IMR-90 (cell line): ENCODE measurements at regions not wholly inside any gene's neighbourhood (a gene's known extent, or its start where the extent isn't known, plus 50 kb on each side); places are given as distances from the start of the nearest gene placed in this dataset.

Source experiments
- BHLHE40 ChIP-seq: fragments of 150-350 bp; IDR thresholded peaks from 2 replicates; pipeline ENCODE4 v1.6.1; 2016; ENCODE audit warnings: mild to moderate bottlenecking, low read depth, low read length
- CEBPB ChIP-seq: IDR thresholded peaks from 2 replicates; pipeline ENCODE4 v1.6.1; 2012; ENCODE audit warnings: low read depth, low read length, improper control_type of control experiment
- CHD1 ChIP-seq: IDR thresholded peaks from 2 replicates; pipeline ENCODE4 v1.6.1; 2012; ENCODE audit warnings: low read depth, low read length, improper control_type of control experiment
- FOS ChIP-seq: fragments of 150-350 bp; IDR thresholded peaks from 2 replicates; pipeline ENCODE4 v1.6.1; 2016; ENCODE audit warnings: low read depth, low read length
- MAFK ChIP-seq: IDR thresholded peaks from 2 replicates; pipeline ENCODE4 v1.6.1; 2012; ENCODE audit warnings: low read depth, low read length, improper control_type of control experiment
- MAZ ChIP-seq: IDR thresholded peaks from 2 replicates; pipeline ENCODE4 v1.6.1; 2012; ENCODE audit warnings: low read depth, mild to moderate bottlenecking, low read length, improper control_type of control experiment, moderate library complexity, borderline replicate concordance
- NFE2L2 ChIP-seq: fragments of 150-350 bp; IDR thresholded peaks from 2 replicates; pipeline ENCODE4 v1.6.1; 2016; ENCODE audit warnings: low read depth, mild to moderate bottlenecking, low read length
- POLR2A ChIP-seq: IDR thresholded peaks from 2 replicates; pipeline ENCODE4 v1.6.1; 2012; ENCODE audit warnings: mild to moderate bottlenecking, low read depth, low read length
- RAD21 ChIP-seq: IDR thresholded peaks from 2 replicates; pipeline ENCODE4 v1.6.1; 2012; ENCODE audit warnings: low read length, improper control_type of control experiment
- RCOR1 ChIP-seq: IDR thresholded peaks from 2 replicates; pipeline ENCODE4 v1.6.1; 2012; ENCODE audit warnings: mild to moderate bottlenecking, low read length, improper control_type of control experiment; ENCODE audit not compliant: insufficient replicate concordance
- SMC3 ChIP-seq: fragments of 150-350 bp; IDR thresholded peaks from 2 replicates; pipeline ENCODE4 v1.6.1; 2016; ENCODE audit warnings: low read depth, mild to moderate bottlenecking, antibody characterized with exemption, low read length, moderate library complexity
- TF ChIP-seq, protein P1 (sequence below): conservative IDR thresholded peaks from 2 replicates; pipeline ENCODE4 v1.5.1; 2012; ENCODE audit warnings: mild to moderate bottlenecking, low read depth, low read length, improper control_type of control experiment
- TF ChIP-seq, protein P2 (sequence below): fragments of 150-350 bp; IDR thresholded peaks from 2 replicates; pipeline ENCODE4 v1.6.1; 2017; ENCODE audit warnings: mild to moderate bottlenecking, antibody characterized with exemption, low read length, low read depth

DNA sequence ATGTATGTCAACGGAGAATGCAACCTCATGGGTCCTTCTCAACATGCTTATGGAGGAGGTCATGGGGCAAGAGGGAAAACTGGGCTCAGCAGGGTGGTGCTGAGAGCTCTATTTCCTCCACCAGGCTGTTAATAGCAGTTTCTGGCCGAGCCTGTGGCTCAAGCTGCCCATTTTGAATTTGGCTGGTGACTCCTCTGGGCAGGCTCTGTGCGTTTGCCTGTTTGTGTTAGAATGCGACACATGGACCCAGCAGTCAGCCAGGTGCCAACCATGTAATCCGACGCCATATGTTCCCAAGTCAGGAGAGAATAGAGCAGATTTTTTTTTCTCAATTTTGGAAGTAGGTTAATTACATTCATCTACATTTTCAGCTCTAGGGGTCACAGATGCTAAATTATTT, 387.7 kb upstream of the CLINT1 start:
- TF ChIP-seq POLR2A (no peak), RAD21 (no peak), MAFK (no peak), CEBPB (no peak), NFE2L2 (no peak), RCOR1 (no peak), FOS (no peak), SMC3 (no peak), CHD1 (no peak), BHLHE40 (no peak), MAZ (no peak)
- TF ChIP-seq, protein P1, sequence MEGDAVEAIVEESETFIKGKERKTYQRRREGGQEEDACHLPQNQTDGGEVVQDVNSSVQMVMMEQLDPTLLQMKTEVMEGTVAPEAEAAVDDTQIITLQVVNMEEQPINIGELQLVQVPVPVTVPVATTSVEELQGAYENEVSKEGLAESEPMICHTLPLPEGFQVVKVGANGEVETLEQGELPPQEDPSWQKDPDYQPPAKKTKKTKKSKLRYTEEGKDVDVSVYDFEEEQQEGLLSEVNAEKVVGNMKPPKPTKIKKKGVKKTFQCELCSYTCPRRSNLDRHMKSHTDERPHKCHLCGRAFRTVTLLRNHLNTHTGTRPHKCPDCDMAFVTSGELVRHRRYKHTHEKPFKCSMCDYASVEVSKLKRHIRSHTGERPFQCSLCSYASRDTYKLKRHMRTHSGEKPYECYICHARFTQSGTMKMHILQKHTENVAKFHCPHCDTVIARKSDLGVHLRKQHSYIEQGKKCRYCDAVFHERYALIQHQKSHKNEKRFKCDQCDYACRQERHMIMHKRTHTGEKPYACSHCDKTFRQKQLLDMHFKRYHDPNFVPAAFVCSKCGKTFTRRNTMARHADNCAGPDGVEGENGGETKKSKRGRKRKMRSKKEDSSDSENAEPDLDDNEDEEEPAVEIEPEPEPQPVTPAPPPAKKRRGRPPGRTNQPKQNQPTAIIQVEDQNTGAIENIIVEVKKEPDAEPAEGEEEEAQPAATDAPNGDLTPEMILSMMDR = no peak
- TF ChIP-seq, protein P2, sequence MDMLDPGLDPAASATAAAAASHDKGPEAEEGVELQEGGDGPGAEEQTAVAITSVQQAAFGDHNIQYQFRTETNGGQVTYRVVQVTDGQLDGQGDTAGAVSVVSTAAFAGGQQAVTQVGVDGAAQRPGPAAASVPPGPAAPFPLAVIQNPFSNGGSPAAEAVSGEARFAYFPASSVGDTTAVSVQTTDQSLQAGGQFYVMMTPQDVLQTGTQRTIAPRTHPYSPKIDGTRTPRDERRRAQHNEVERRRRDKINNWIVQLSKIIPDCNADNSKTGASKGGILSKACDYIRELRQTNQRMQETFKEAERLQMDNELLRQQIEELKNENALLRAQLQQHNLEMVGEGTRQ = no peak
